ENCODE measurements at regions not wholly inside any gene's neighbourhood (a gene's known extent, or its start where the extent isn't known, plus 50 kb on each side); places are given as distances from the start of the nearest gene placed in this dataset.

GRCh38 chr10:3659203-3659917 lies 125.6 kb downstream of the KLF6 start:
- no peak for TF ChIP-seq CTCF (IDR thresholded peaks at IDR 0.05)
- no peak for TF ChIP-seq POLR2A (IDR thresholded peaks at IDR 0.05)
